ENCODE measurements at regions not wholly inside any gene's neighbourhood (a gene's known extent, or its start where the extent isn't known, plus 50 kb on each side); places are given as distances from the start of the nearest gene placed in this dataset.

DNA sequence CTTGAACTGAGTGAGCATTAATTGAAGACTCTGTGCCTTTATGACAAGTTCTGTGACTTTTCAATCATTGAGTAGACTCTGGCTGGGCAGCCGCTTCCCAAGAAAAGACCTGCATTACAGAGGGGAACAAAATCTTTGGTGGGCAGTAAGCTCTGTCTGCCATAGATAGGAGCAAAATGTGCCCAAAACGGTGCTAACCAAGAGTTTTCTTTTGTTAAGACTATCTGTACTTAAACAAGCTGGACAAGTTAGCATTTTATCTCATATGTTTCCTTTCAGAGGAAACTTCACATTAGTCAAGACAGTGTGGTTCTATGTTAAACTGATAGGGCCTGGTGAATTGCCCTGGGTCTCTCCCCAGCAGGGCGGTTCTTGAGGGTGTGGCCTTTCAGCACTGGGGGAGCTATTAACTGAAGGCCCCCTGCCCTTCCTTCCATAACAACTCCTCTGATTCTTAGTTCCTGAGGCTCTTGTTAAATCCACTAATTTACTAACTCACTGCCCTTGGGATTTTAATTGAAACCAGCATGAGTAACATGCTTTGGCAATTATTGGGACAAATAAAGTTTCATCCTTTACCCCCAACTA, 219.6 kb downstream of the KTN1 start:
- Histone ChIP-seq H3K36me3 (no peaks in the 10 kb centered on the region), H3K27ac (no peak overlapping the region), H3K27me3 (no peaks in the 10 kb centered on the region), H3K4me1 (no peaks in the 10 kb centered on the region), H3K9ac (ENCODE audit: low read depth in 2 of 2, low read length in 2 of 2) (no peak overlapping the region), H3K4me3 (no peak overlapping the region), H3K9me3 (no peaks in the 10 kb centered on the region)
- DNase-seq: no peak
- intact Hi-C loops (cut with DNase I): no loop called here
- TF ChIP-seq, protein P1, sequence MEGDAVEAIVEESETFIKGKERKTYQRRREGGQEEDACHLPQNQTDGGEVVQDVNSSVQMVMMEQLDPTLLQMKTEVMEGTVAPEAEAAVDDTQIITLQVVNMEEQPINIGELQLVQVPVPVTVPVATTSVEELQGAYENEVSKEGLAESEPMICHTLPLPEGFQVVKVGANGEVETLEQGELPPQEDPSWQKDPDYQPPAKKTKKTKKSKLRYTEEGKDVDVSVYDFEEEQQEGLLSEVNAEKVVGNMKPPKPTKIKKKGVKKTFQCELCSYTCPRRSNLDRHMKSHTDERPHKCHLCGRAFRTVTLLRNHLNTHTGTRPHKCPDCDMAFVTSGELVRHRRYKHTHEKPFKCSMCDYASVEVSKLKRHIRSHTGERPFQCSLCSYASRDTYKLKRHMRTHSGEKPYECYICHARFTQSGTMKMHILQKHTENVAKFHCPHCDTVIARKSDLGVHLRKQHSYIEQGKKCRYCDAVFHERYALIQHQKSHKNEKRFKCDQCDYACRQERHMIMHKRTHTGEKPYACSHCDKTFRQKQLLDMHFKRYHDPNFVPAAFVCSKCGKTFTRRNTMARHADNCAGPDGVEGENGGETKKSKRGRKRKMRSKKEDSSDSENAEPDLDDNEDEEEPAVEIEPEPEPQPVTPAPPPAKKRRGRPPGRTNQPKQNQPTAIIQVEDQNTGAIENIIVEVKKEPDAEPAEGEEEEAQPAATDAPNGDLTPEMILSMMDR (IDR thresholded peaks at IDR 0.05): no peak

DNA sequence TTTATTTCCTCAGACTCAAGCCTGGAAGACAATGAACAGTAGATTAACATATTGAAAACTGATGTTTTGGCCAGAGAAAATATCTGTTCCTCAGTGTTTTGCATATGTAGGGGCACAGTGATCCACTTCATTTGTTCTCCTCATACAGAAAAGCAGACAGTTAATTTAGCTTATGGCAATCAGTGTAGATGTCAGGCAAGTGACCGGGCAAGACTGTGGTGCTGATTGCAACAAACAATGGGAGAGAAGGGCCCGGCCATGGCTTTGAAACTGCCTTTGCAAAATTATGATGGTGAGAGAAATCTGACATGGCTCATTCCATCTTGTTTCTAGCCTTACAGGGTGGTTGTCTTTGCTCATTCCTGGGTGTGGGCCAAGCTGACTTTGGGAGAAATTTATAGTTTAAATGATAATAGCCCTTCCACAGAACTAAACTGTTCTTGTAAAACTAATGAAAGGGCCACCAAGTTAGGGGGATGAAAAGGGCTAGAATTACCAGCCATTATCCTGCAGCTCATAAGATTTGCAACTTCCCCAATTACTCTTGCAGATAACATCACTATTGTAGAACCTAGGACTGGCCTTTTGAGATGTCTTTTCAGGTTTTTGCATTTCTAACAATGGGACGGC, 220.3 kb downstream of the KTN1 start:
- no peak overlapping the region for H3K4me3 ChIP-seq
- no peak overlapping the region for H3K9ac ChIP-seq (ENCODE audit: low read depth in 2 of 2, low read length in 2 of 2)
- H3K27ac ChIP-seq: no peak overlapping the region
- H3K27me3 ChIP-seq: no peaks in the 10 kb centered on the region
- H3K4me1 ChIP-seq: no peaks in the 10 kb centered on the region
- intact Hi-C loops (cut with DNase I): no loop called here
- H3K36me3 ChIP-seq: no peaks in the 10 kb centered on the region
- no peak for DNase-seq
- H3K9me3 ChIP-seq: no peaks in the 10 kb centered on the region
- TF ChIP-seq, protein P1 (IDR thresholded peaks at IDR 0.05): no peak

DNA sequence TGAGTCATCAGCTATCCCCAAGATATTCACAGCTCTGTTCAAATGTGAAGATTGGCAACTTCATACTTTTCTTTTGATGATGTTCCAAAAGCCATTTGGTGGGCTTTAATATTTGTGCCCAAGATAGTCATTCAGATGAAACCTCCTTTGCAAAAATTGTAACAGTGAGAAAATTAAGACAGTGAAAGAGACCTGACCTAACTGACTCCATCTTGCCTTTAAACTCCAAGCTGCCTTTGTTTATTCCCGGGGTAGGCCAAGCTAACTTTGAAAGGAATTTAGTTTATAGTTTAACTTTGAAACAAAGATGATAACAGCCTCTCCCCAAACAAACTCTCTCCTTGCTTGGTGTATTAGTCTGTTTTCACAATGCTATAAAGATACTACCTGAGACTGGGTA, 221.1 kb downstream of the KTN1 start:
- DNase-seq: no peak
- intact Hi-C loops (cut with DNase I): no loop called here
- H3K36me3 ChIP-seq: no peaks in the 10 kb centered on the region
- no peak overlapping the region for H3K9ac ChIP-seq (ENCODE audit: low read depth in 2 of 2, low read length in 2 of 2)
- no peaks in the 10 kb centered on the region for H3K9me3 ChIP-seq
- TF ChIP-seq, protein P1 (IDR thresholded peaks at IDR 0.05): no peak
- no peak overlapping the region for H3K27ac ChIP-seq
- no peak overlapping the region for H3K4me3 ChIP-seq
- H3K4me1 ChIP-seq: no peaks in the 10 kb centered on the region
- H3K27me3 ChIP-seq: no peaks in the 10 kb centered on the region

DNA sequence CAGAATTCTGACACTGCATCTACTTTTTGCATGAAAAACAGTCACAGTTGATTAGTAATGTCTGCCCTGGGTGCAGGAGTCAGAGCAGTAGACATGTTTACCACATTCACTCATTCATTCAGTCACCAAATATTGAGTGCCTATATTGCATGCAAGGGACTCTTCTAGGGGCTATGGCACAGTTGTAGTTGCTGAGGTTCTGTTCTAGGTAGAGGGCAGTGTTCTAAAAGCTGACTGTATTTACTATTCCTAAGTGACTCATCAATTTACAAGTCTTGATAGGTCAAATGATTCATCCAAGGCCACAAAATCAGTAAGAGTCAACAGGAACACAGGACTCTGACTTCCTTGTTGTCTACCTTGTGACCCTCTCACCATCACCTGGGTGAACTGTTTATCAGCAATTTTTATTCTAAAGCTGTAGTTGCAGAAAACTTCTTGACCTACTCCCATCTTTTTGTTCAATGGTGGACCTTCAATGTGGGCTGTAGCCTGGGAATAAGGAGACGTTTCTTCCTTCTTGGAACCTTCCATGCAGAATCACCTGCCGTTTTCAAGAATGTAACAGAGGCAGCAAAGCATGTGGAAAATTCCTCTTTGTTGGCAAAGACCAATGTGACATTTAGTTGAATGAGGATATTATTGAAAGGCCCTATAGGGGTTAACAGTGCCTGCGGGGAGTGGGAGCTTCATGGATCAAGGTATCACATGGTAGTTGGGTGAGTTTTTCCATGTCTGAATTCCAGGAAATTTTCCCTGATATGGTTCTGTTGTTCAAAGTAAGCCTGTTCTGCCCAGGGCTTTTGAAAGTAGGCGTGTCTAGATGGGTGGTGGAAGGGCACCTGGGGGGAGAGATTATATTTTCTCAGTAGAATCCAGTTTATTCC, 223.2 kb downstream of the KTN1 start:
- no peaks in the 10 kb centered on the region for H3K36me3 ChIP-seq
- no peak overlapping the region for H3K9ac ChIP-seq (ENCODE audit: low read depth in 2 of 2, low read length in 2 of 2)
- no peak overlapping the region for H3K27ac ChIP-seq
- no peaks in the 10 kb centered on the region for H3K27me3 ChIP-seq
- no peak overlapping the region for H3K4me3 ChIP-seq
- intact Hi-C loops (cut with DNase I): no loop called here
- no peaks in the 10 kb centered on the region for H3K9me3 ChIP-seq
- no peaks in the 10 kb centered on the region for H3K4me1 ChIP-seq
- TF ChIP-seq, protein P1 (IDR thresholded peaks at IDR 0.05): no peak
- DNase-seq: no peak

DNA sequence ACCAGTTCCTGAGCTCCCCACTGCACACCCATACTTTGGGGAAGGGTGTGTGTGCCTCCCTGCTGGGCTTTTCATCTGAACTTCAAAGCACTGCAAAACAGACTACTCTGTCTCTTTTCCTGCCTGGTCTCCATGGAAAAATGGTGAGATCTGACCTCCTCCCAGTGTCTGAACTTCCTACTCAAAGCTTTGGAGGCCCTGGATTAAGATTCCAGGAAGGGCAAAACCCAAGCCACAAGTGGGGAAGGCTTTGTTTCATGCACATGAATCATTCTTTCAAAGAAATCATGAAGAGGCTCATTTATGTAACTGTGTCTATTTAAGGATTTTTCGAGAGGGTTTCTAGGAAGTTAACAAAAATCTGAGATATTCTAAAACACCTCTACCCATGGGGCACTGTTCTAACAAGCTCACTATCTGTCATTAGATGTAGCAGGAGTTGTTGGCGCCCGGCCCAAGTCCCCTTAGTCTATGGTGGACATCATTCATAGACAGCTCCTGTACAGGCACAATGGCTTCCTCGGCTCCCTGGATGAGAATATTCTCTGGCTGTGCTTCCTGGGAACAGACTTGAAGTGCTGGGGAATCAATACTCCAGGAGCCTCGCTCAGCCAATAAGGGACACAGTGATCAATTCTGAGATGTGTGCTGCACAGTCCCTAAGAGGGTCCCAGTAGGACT, 224.0 kb downstream of the KTN1 start:
- Histone ChIP-seq H3K9me3 (no peaks in the 10 kb centered on the region), H3K4me1 (no peaks in the 10 kb centered on the region), H3K27me3 (no peaks in the 10 kb centered on the region), H3K4me3 (no peak overlapping the region), H3K36me3 (no peaks in the 10 kb centered on the region), H3K27ac (no peak overlapping the region), H3K9ac (ENCODE audit: low read depth in 2 of 2, low read length in 2 of 2) (no peak overlapping the region)
- intact Hi-C loops (cut with DNase I): no loop called here
- TF ChIP-seq, protein P1 (IDR thresholded peaks at IDR 0.05): no peak
- DNase-seq: no peak

Data from colonic mucosa (tissue), 4 donors.